Activated naive CD4-positive, alpha-beta T cell treated with anti-CD3 and anti-CD28 coated beads for 36 hours (primary cell): ENCODE measurements at regions not wholly inside any gene's neighbourhood (a gene's known extent, or its start where the extent isn't known, plus 50 kb on each side); places are given as distances from the start of the nearest gene placed in this dataset.
A peak's percentile ranks its signal among the peaks of the same experiment; 100 is the strongest.

ENCODE experiments used
- CTCF ChIA-PET: fragments of 350-600 bp; sonication (Branson Sonifier 250); formaldehyde crosslinking; loops from one replicate; lab custom pipeline; 2021; ENCODE audit warnings: antibody characterized with exemption; lab: Charles Lee
- DNase-seq: peaks from one replicate; pipeline ENCODE4 v3.0.0-alpha.2; 2020
- H3K27ac Mint-ChIP-seq: one replicate; pipeline ENCODE4 v1.8.0; 2021; ENCODE audit warnings: mild to moderate bottlenecking, mixed read lengths
- H3K27me3 Mint-ChIP-seq: one replicate; pipeline ENCODE4 v1.8.0; 2021; ENCODE audit warnings: low read depth, mixed read lengths
- H3K36me3 Mint-ChIP-seq: one replicate; pipeline ENCODE4 v1.8.0; 2021; ENCODE audit warnings: low read depth, mixed read lengths
- H3K4me1 Mint-ChIP-seq: one replicate; pipeline ENCODE4 v1.8.0; 2021; ENCODE audit warnings: low read depth, mixed read lengths
- H3K4me3 Mint-ChIP-seq: one replicate; pipeline ENCODE4 v1.8.0; 2021; ENCODE audit warnings: mild to moderate bottlenecking, moderate library complexity, mixed read lengths
- H3K9me3 Mint-ChIP-seq: one replicate; pipeline ENCODE4 v1.8.0; 2021; ENCODE audit warnings: mixed read lengths
- intact Hi-C: fragments of 100-400 bp; cut with micrococcal nuclease; formaldehyde crosslinking; loops from one replicate; pipeline ENCODE4 v1.15.1; 2023

DNA sequence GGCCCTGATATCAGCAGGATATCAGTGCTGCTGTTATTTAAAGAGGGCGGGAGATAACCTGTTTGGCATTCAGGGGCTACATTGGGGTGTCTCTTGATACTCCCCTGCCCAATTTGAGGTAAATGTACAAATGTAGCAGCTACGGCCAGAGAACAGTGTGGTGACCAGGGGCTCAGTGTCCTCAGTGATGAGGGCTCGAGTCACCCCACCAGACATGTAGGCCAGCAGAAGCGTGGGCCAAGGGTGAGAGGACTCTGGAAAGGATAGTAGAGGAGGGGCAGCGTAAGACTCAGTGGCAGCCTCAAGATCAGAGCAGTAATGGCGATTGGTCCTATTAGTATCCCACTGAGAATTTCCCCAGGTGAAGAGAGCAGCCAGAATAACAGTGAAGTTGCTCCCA, 108.4 kb downstream of the XCL2 start:
- Mint-ChIP-seq H3K4me1 (peaks cover 12% of the 10 kb centered on the region), H3K9me3 (no peaks in the 10 kb centered on the region), H3K27ac (no peak overlapping the region), H3K4me3 (no peak overlapping the region), H3K27me3 (peaks cover 4% of the 10 kb centered on the region), H3K36me3 (no peaks in the 10 kb centered on the region)
- CTCF ChIA-PET, result interaction anchor here (4.4 kb wide), 1 partner anchor 93 kb away, joined by 28 read pairs; no protein-coding TSS in a partner anchor
- intact Hi-C loops, result no loop called here
- DNase-seq, result no peak

- Mint-ChIP-seq H3K36me3 (no peaks in the 10 kb centered on the region), H3K27me3 (peaks cover 4% of the 10 kb centered on the region), H3K4me3 (no peak overlapping the region), H3K9me3 (no peaks in the 10 kb centered on the region), H3K4me1 (no peaks in the 10 kb centered on the region), H3K27ac (no peak overlapping the region)
- CTCF ChIA-PET, result interaction anchor here (1.8 to 4.4 kb wide), 2 partner anchors 10 to 90 kb away, joined by 5 to 28 read pairs; no protein-coding TSS in a partner anchor
- intact Hi-C loops, result no loop called here
- no peak for DNase-seq
These were observed 110.6 kb downstream of the XCL2 start for GRCh38 chr1:168433238-168433637.

- peaks cover 4% of the 10 kb centered on the region for H3K27me3 Mint-ChIP-seq
- H3K4me3 Mint-ChIP-seq, result no peak overlapping the region
- H3K4me1 Mint-ChIP-seq, result no peaks in the 10 kb centered on the region
- H3K36me3 Mint-ChIP-seq, result no peaks in the 10 kb centered on the region
- CTCF ChIA-PET, result interaction anchor here (0.5 kb wide), 1 partner anchor 541 kb away, joined by 4 read pairs; no protein-coding TSS in a partner anchor
- H3K27ac Mint-ChIP-seq, result no peak overlapping the region
- no peaks in the 10 kb centered on the region for H3K9me3 Mint-ChIP-seq
- intact Hi-C loops, result no loop called here
- no peak for DNase-seq
These were observed 111.9 kb downstream of the XCL2 start for GRCh38 chr1:168431882-168432281.

- Mint-ChIP-seq H3K36me3 (no peaks in the 10 kb centered on the region), H3K27ac (no peak overlapping the region), H3K9me3 (no peaks in the 10 kb centered on the region), H3K27me3 (peaks cover 4% of the 10 kb centered on the region), H3K4me1 (no peaks in the 10 kb centered on the region), H3K4me3 (no peak overlapping the region)
- CTCF ChIA-PET, result interaction anchor here (0.9 to 1.8 kb wide), 2 partner anchors 9 to 87 kb away, joined by 4 to 6 read pairs; no protein-coding TSS in a partner anchor
- intact Hi-C loops, result no loop called here
- DNase-seq, result no peak
These were observed 113.5 kb downstream of the XCL2 start for GRCh38 chr1:168430321-168430720.

DNA sequence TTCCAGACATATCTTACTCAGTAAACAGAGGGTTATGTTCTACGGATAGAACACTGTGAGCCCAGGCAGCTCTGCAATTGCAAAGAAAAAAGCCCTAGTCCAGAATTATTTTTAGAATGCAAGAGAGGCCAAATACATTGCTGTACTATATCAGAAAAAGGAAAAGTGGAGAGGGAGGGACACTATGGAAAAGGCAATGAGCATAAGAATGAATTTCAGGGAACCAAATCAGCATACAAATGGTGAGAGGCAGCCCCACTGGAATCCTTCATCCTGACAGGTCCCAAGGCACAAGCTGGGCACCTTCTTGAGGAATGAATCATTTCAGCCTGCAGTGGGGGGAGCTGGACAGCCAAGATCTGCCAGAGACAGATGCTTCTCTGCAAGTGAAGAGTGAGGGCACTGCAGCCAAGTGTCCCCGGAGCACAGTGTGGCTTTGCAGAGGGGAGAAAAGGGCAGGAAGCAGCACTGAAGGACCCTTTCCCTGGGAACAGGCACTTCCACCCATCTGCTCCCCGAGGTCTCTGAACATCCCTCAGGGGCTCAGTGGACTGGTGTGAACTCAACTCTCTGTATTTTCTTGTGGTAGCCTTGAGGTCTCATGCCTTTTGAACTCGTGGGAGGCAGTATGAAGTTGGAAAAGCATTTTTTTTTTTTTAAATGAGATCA, 115.6 kb downstream of the XCL2 start:
- CTCF ChIA-PET, result interaction anchor here (0.6 to 0.7 kb wide), 2 partner anchors 190 to 1121 kb away, joined by 3 to 5 read pairs; no protein-coding TSS in a partner anchor
- peaks cover 4% of the 10 kb centered on the region for H3K27me3 Mint-ChIP-seq
- no peak overlapping the region for H3K4me3 Mint-ChIP-seq
- intact Hi-C loops, result no loop called here
- H3K9me3 Mint-ChIP-seq, result no peaks in the 10 kb centered on the region
- DNase-seq, result no peak
- H3K27ac Mint-ChIP-seq, result no peak overlapping the region
- H3K36me3 Mint-ChIP-seq, result no peaks in the 10 kb centered on the region
- H3K4me1 Mint-ChIP-seq, result no peaks in the 10 kb centered on the region

- H3K36me3 Mint-ChIP-seq, result no peaks in the 10 kb centered on the region
- no peaks in the 10 kb centered on the region for H3K4me1 Mint-ChIP-seq
- peaks cover 4% of the 10 kb centered on the region for H3K27me3 Mint-ChIP-seq
- H3K27ac Mint-ChIP-seq, result no peak overlapping the region
- DNase-seq, result no peak
- intact Hi-C loops, result no loop called here
- no peak overlapping the region for H3K4me3 Mint-ChIP-seq
- H3K9me3 Mint-ChIP-seq, result no peaks in the 10 kb centered on the region
- CTCF ChIA-PET, result interaction anchor here (1.4 kb wide), 1 partner anchor 12 kb away, joined by 5 read pairs; no protein-coding TSS in a partner anchor
These were observed 116.7 kb downstream of the XCL2 start for GRCh38 chr1:168427051-168427450.

GRCh38 chr1:168424281-168424680, 119.5 kb downstream of the XCL2 start:
- Mint-ChIP-seq H3K27me3 (no peaks in the 10 kb centered on the region), H3K9me3 (no peaks in the 10 kb centered on the region), H3K36me3 (no peaks in the 10 kb centered on the region), H3K4me3 (no peak overlapping the region), H3K27ac (no peak overlapping the region), H3K4me1 (peaks cover 13% of the 10 kb centered on the region)
- no peak for DNase-seq
- CTCF ChIA-PET, result no interaction called here
- intact Hi-C loops, result loop anchor here (5.0 kb wide), 1 partner anchor 82 kb away; no protein-coding TSS in a partner anchor

DNA sequence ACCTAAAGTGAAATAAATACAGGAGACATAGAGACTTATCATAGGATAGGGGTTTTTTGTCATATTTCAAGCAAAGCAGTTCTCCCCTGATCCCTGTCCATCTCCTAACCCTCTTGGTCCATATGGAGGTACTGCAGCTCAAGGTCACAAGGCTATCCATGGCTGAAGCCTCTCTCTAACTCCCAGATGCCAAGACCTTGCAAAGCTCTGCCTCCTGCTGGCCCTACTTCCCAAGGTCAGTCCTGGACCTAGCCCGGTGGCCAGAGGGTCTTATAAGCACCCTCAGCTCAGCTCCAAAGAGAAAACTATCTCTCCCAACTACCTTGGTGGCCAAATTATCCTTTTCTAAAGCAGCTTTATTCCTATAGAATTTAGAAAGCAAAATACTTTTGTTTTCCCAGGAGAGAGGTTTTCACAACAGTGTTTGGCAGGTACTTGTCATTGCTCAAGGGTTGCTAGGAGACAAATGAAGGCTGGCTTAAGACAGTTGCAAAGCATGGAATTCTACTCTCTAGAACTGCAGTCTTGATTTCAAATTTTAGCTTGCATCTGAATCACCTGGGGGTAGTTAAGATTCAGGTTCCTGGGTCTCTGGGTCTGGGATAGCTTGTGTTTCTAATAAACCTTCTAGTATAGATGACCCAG, 121.5 kb downstream of the XCL2 start:
- Mint-ChIP-seq H3K4me1 (peaks cover 13% of the 10 kb centered on the region), H3K9me3 (no peaks in the 10 kb centered on the region), H3K36me3 (no peaks in the 10 kb centered on the region), H3K4me3 (no peak overlapping the region), H3K27ac (no peak overlapping the region), H3K27me3 (no peaks in the 10 kb centered on the region)
- intact Hi-C loops, result loop anchor here (5.0 kb wide), 1 partner anchor 80 kb away; no protein-coding TSS in a partner anchor
- DNase-seq, result no peak
- CTCF ChIA-PET, result interaction anchor here (0.7 to 2.3 kb wide), 5 partner anchors 14 to 80 kb away, joined by 3 to 10 read pairs (median 4); no protein-coding TSS in a partner anchor

GRCh38 chr1:168421399-168422004, 122.3 kb downstream of the XCL2 start:
- H3K27ac Mint-ChIP-seq, result peak overlapping the region; percentile 5
- H3K9me3 Mint-ChIP-seq, result no peaks in the 10 kb centered on the region
- intact Hi-C loops, result loop anchor here (1.0 to 5.0 kb wide), 2 partner anchors 12 to 79 kb away; no protein-coding TSS in a partner anchor
- CTCF ChIA-PET, result interaction anchor here (1.4 to 2.3 kb wide), 3 partner anchors 15 to 79 kb away, joined by 4 to 10 read pairs (median 6); no protein-coding TSS in a partner anchor
- no peak overlapping the region for H3K4me3 Mint-ChIP-seq
- H3K27me3 Mint-ChIP-seq, result no peaks in the 10 kb centered on the region
- peaks cover 13% of the 10 kb centered on the region for H3K4me1 Mint-ChIP-seq
- peak; percentile 22 for DNase-seq
- no peaks in the 10 kb centered on the region for H3K36me3 Mint-ChIP-seq

GRCh38 chr1:168420177-168420576, 123.6 kb downstream of the XCL2 start:
- H3K9me3 Mint-ChIP-seq, result no peaks in the 10 kb centered on the region
- no peaks in the 10 kb centered on the region for H3K27me3 Mint-ChIP-seq
- no peaks in the 10 kb centered on the region for H3K36me3 Mint-ChIP-seq
- H3K27ac Mint-ChIP-seq, result no peak overlapping the region
- CTCF ChIA-PET, result interaction anchor here (0.6 to 1.7 kb wide), 2 partner anchors 19 kb away, joined by 5 to 6 read pairs; no protein-coding TSS in a partner anchor
- no peak overlapping the region for H3K4me3 Mint-ChIP-seq
- intact Hi-C loops, result loop anchor here (5.0 kb wide), 1 partner anchor 78 kb away; no protein-coding TSS in a partner anchor
- H3K4me1 Mint-ChIP-seq, result peaks cover 13% of the 10 kb centered on the region
- DNase-seq, result no peak

- no peaks in the 10 kb centered on the region for H3K36me3 Mint-ChIP-seq
- CTCF ChIA-PET, result interaction anchor here (1.7 kb wide), 1 partner anchor 20 kb away, joined by 6 read pairs; no protein-coding TSS in a partner anchor
- H3K4me3 Mint-ChIP-seq, result no peak overlapping the region
- no peaks in the 10 kb centered on the region for H3K27me3 Mint-ChIP-seq
- intact Hi-C loops, result loop anchor here (5.0 kb wide), 1 partner anchor 77 kb away; no protein-coding TSS in a partner anchor
- H3K27ac Mint-ChIP-seq, result no peak overlapping the region
- no peak for DNase-seq
- H3K4me1 Mint-ChIP-seq, result peaks cover 13% of the 10 kb centered on the region
- no peaks in the 10 kb centered on the region for H3K9me3 Mint-ChIP-seq
These were observed 124.1 kb downstream of the XCL2 start for GRCh38 chr1:168419736-168420135.

DNA sequence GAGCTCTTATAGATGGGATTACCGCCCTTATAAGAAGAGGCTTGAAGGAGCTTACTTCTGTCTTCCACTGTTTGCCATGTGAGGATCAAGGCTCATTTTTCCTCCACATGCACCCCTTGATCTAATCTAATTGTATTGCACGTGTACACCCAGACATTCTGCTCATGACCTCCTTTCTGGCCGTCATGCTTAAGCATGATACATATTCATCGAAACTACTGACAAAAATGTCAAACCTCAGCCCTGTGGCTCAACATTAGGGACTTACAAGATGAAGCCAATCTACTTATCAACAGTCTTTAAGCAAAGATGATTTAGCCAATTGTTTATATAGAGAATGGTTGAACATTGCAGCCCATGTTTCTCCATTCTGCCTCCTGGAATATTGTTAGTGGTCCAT, 127.6 kb downstream of the XCL2 start:
- CTCF ChIA-PET, result no interaction called here
- H3K27ac Mint-ChIP-seq, result no peak overlapping the region
- H3K36me3 Mint-ChIP-seq, result no peaks in the 10 kb centered on the region
- DNase-seq, result no peak
- H3K4me3 Mint-ChIP-seq, result no peak overlapping the region
- intact Hi-C loops, result no loop called here
- no peaks in the 10 kb centered on the region for H3K27me3 Mint-ChIP-seq
- H3K4me1 Mint-ChIP-seq, result peaks cover 7% of the 10 kb centered on the region
- no peaks in the 10 kb centered on the region for H3K9me3 Mint-ChIP-seq
